ENCODE measurements at regions not wholly inside any gene's neighbourhood (a gene's known extent, or its start where the extent isn't known, plus 50 kb on each side); places are given as distances from the start of the nearest gene placed in this dataset.

- TF ChIP-seq YY1 (IDR thresholded peaks at IDR 0.05; ENCODE audit: low read depth): no peak
- TF ChIP-seq EGR1 (IDR thresholded peaks at IDR 0.05): no peak
- no peak for TF ChIP-seq USF1 (IDR thresholded peaks at IDR 0.05)
- TF ChIP-seq FOXM1 (IDR thresholded peaks at IDR 0.05; ENCODE audit: borderline replicate concordance, low read depth): no peak
- TF ChIP-seq EP300 (IDR thresholded peaks at IDR 0.05; ENCODE audit: borderline replicate concordance): no peak
- TF ChIP-seq NFIC (IDR thresholded peaks at IDR 0.05): no peak
- TF ChIP-seq, protein P1, sequence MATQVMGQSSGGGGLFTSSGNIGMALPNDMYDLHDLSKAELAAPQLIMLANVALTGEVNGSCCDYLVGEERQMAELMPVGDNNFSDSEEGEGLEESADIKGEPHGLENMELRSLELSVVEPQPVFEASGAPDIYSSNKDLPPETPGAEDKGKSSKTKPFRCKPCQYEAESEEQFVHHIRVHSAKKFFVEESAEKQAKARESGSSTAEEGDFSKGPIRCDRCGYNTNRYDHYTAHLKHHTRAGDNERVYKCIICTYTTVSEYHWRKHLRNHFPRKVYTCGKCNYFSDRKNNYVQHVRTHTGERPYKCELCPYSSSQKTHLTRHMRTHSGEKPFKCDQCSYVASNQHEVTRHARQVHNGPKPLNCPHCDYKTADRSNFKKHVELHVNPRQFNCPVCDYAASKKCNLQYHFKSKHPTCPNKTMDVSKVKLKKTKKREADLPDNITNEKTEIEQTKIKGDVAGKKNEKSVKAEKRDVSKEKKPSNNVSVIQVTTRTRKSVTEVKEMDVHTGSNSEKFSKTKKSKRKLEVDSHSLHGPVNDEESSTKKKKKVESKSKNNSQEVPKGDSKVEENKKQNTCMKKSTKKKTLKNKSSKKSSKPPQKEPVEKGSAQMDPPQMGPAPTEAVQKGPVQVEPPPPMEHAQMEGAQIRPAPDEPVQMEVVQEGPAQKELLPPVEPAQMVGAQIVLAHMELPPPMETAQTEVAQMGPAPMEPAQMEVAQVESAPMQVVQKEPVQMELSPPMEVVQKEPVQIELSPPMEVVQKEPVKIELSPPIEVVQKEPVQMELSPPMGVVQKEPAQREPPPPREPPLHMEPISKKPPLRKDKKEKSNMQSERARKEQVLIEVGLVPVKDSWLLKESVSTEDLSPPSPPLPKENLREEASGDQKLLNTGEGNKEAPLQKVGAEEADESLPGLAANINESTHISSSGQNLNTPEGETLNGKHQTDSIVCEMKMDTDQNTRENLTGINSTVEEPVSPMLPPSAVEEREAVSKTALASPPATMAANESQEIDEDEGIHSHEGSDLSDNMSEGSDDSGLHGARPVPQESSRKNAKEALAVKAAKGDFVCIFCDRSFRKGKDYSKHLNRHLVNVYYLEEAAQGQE (IDR thresholded peaks at IDR 0.05; ENCODE audit: low read depth): no peak
- TF ChIP-seq RAD21 (IDR thresholded peaks at IDR 0.05; ENCODE audit: low read depth): no peak
- no peak for TF ChIP-seq TEAD4 (IDR thresholded peaks at IDR 0.05)
Observed at GRCh38 chr5:6311568-6312501, 66.5 kb downstream of the MED10 start.
